ENCODE measurements at regions not wholly inside any gene's neighbourhood (a gene's known extent, or its start where the extent isn't known, plus 50 kb on each side); places are given as distances from the start of the nearest gene placed in this dataset.

GRCh38 chr3:130256821-130257340 lies 88.6 kb upstream of the COL6A5 start:
- no peaks in the 10 kb centered on the region for H3K9me3 ChIP-seq
- no peak for DNase-seq
- H3K4me3 ChIP-seq (ENCODE audit: low read depth, low read length) = no peak overlapping the region
- TF ChIP-seq CTCF (IDR thresholded peaks at IDR 0.05; ENCODE audit: low read depth, low read length) = no peak
- H3K36me3 ChIP-seq = no peaks in the 10 kb centered on the region
- H3K4me1 ChIP-seq = peaks cover 3% of the 10 kb centered on the region; the same call in 1 of the 2 replicates
- H3K27me3 ChIP-seq = no peaks in the 10 kb centered on the region

- Histone ChIP-seq H3K27me3 (no peaks in the 10 kb centered on the region), H3K4me3 (ENCODE audit: low read depth, low read length) (no peak overlapping the region), H3K36me3 (no peaks in the 10 kb centered on the region), H3K9me3 (no peaks in the 10 kb centered on the region), H3K4me1 (peaks cover 3% of the 10 kb centered on the region; the same call in 1 of the 2 replicates)
- no peak for TF ChIP-seq CTCF (IDR thresholded peaks at IDR 0.05; ENCODE audit: low read depth, low read length)
- peak; percentile 67 for DNase-seq
Measured at GRCh38 chr3:130258532-130258952, 86.9 kb upstream of the COL6A5 start.

GRCh38 chr3:130259166-130259874 lies 86.2 kb upstream of the COL6A5 start:
- Histone ChIP-seq H3K4me3 (ENCODE audit: low read depth, low read length) (no peak overlapping the region), H3K9me3 (no peaks in the 10 kb centered on the region), H3K36me3 (no peaks in the 10 kb centered on the region), H3K27me3 (no peaks in the 10 kb centered on the region), H3K4me1 (peaks cover 3% of the 10 kb centered on the region; the same call in 1 of the 2 replicates)
- TF ChIP-seq CTCF (IDR thresholded peaks at IDR 0.05; ENCODE audit: low read depth, low read length) = no peak
- no peak for DNase-seq

GRCh38 chr3:130260918-130261317 lies 84.6 kb upstream of the COL6A5 start:
- H3K4me3 ChIP-seq (ENCODE audit: low read depth, low read length) = no peak overlapping the region
- peak; percentile 55 for DNase-seq
- no peaks in the 10 kb centered on the region for H3K27me3 ChIP-seq
- no peaks in the 10 kb centered on the region for H3K36me3 ChIP-seq
- H3K9me3 ChIP-seq = no peaks in the 10 kb centered on the region
- peaks cover 3% of the 10 kb centered on the region; the same call in 1 of the 2 replicates for H3K4me1 ChIP-seq
- TF ChIP-seq CTCF (IDR thresholded peaks at IDR 0.05; ENCODE audit: low read depth, low read length) = no peak

GRCh38 chr3:130263708-130264107 lies 81.8 kb upstream of the COL6A5 start:
- DNase-seq = no peak
- H3K4me3 ChIP-seq (ENCODE audit: low read depth, low read length) = no peak overlapping the region
- no peak for TF ChIP-seq CTCF (IDR thresholded peaks at IDR 0.05; ENCODE audit: low read depth, low read length)
- no peaks in the 10 kb centered on the region for H3K36me3 ChIP-seq
- H3K9me3 ChIP-seq = no peaks in the 10 kb centered on the region
- peaks cover 3% of the 10 kb centered on the region; the same call in 1 of the 2 replicates for H3K4me1 ChIP-seq
- no peaks in the 10 kb centered on the region for H3K27me3 ChIP-seq

GRCh38 chr3:130266817-130267216 lies 78.7 kb upstream of the COL6A5 start:
- Histone ChIP-seq H3K9me3 (no peaks in the 10 kb centered on the region), H3K27me3 (no peaks in the 10 kb centered on the region)
- TF ChIP-seq CTCF (IDR thresholded peaks at IDR 0.05; ENCODE audit: low read depth, low read length) = no peak

More at GRCh38 chr3:130266817-130267216, 78.7 kb upstream of the COL6A5 start:
- H3K36me3 ChIP-seq = no peaks in the 10 kb centered on the region
- no peaks in the 10 kb centered on the region for H3K4me1 ChIP-seq
- DNase-seq = no peak
- H3K4me3 ChIP-seq (ENCODE audit: low read depth, low read length) = no peak overlapping the region
